Breast epithelium (tissue), 4 donors: ENCODE measurements at regions not wholly inside any gene's neighbourhood (a gene's known extent, or its start where the extent isn't known, plus 50 kb on each side); places are given as distances from the start of the nearest gene placed in this dataset.

Experiments
- DNase-seq, 2 donors: peaks; one replicate each; pipeline ENCODE4 v3.0.0-alpha.2; 2019; ENCODE audit warnings: low spot score in 2 of 2
- H3K27ac ChIP-seq, 2 donors: fragments of 200-600 bp; sonication (generic) in 1 of 2; one replicate each; pipeline ENCODE4 v1.5.1; 2016 to 2019; ENCODE audit warnings: mild to moderate bottlenecking in 1 of 2
- H3K27me3 ChIP-seq, 2 donors: fragments of 200-600 bp; sonication (generic) in 1 of 2; one replicate each; pipeline versions ENCODE4 v1.5.1 to v1.6.0; 2017 to 2019; ENCODE audit warnings: control low read depth in 1 of 2, mild to moderate bottlenecking in 1 of 2
- H3K36me3 ChIP-seq: fragments of 200-600 bp; one replicate; pipeline ENCODE4 v1.5.1; 2019
- H3K4me1 ChIP-seq, 2 donors: fragments of 200-600 bp; sonication (generic); one replicate each; pipeline ENCODE4 v1.5.1; 2016 to 2019; ENCODE audit warnings: control low read depth in 1 of 2
- H3K4me3 ChIP-seq, 3 donors: fragments of 200-600 bp; sonication (generic); 1 replicate in 2 of 3; 2 replicates in 1 of 3; pipeline ENCODE4 v1.5.1; 2016 to 2019; ENCODE audit warnings: mild to moderate bottlenecking in 3 of 3, moderate library complexity in 2 of 3
- H3K9me3 ChIP-seq, 2 donors: fragments of 200-600 bp; sonication (generic) in 1 of 2; one replicate each; pipeline ENCODE4 v1.5.1; 2016 to 2019; ENCODE audit warnings: control low read depth in 1 of 2
- POLR2A ChIP-seq: fragments of 450-650 bp; IDR thresholded peaks from one replicate; pipeline ENCODE4 v1.6.1; 2016; ENCODE audit warnings: antibody characterized with exemption, mild to moderate bottlenecking, moderate library complexity
- POLR2AphosphoS5 ChIP-seq, 3 donors: sonication (generic); formaldehyde crosslinking; IDR thresholded peaks; one replicate each; pipeline ENCODE4 v1.6.1; 2017; ENCODE audit warnings: antibody characterized with exemption in 3 of 3
- intact Hi-C: fragments of 100-400 bp; cut with DNase I; formaldehyde crosslinking; loops from one replicate; pipeline ENCODE4 v1.15.1; 2023; ENCODE audit warnings: low total_unique reads
- TF ChIP-seq, protein P1 (sequence below), 3 donors: fragments of 450-650 bp; IDR thresholded peaks; one replicate each; pipeline ENCODE4 v1.5.1; 2016 to 2017; ENCODE audit warnings: antibody characterized with exemption in 3 of 3, mild to moderate bottlenecking in 3 of 3, moderate library complexity in 3 of 3

DNA sequence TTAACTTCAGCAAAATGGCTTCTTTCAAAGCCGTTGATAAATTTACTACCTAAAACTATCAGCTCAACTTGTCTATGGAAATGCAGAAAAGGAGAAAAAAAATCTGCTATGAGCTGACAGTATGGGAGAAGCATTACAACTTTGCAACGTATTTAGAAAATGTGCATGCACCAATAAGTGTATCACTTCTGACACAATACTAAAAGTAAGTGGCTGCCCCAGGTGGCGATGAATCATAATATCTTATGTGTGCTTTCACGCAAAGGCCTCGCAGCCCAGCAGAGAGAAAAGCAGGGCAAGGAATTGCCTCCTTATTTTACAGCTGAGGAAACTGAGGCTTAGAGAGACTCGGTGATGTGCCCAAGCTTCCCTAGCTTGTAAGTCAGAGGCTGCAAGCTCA lies 101.8 kb downstream of the SALL1 start:
- Histone ChIP-seq H3K4me1 (no peaks in the 10 kb centered on the region), H3K36me3 (no peaks in the 10 kb centered on the region), H3K9me3 (no peaks in the 10 kb centered on the region), H3K27ac (no peak overlapping the region), H3K4me3 (no peak overlapping the region), H3K27me3 (peaks cover 0 to under 1% of the 10 kb centered on the region in 2 donors)
- no peak for TF ChIP-seq POLR2A
- no peak for TF ChIP-seq POLR2AphosphoS5 (IDR thresholded peaks at IDR 0.05)
- TF ChIP-seq, protein P1, sequence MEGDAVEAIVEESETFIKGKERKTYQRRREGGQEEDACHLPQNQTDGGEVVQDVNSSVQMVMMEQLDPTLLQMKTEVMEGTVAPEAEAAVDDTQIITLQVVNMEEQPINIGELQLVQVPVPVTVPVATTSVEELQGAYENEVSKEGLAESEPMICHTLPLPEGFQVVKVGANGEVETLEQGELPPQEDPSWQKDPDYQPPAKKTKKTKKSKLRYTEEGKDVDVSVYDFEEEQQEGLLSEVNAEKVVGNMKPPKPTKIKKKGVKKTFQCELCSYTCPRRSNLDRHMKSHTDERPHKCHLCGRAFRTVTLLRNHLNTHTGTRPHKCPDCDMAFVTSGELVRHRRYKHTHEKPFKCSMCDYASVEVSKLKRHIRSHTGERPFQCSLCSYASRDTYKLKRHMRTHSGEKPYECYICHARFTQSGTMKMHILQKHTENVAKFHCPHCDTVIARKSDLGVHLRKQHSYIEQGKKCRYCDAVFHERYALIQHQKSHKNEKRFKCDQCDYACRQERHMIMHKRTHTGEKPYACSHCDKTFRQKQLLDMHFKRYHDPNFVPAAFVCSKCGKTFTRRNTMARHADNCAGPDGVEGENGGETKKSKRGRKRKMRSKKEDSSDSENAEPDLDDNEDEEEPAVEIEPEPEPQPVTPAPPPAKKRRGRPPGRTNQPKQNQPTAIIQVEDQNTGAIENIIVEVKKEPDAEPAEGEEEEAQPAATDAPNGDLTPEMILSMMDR (IDR thresholded peaks at IDR 0.05) = no peak
- intact Hi-C loops = no loop called here
- DNase-seq = no peak

DNA sequence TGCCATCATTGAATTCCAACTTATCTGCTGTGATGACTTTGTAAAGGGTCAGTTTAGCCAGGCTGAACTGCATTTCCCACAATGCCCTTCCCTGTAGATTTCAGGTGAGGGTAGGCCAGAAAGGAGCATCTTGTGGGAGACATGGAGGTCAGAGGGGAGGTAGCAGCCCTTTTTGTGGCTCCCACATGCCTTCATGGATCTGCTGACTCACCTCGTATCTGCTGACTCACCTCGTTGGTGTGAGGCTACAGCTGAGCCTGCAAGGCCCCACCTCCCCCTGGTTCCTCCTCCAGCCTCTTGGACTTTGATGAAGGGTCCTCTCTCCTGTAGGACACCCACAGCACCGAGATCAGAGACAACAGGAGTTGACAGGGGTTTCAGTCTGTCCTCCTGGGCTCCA lies 102.5 kb downstream of the SALL1 start:
- Histone ChIP-seq H3K27ac (no peak overlapping the region), H3K27me3 (no peaks in the 10 kb centered on the region), H3K4me1 (no peaks in the 10 kb centered on the region), H3K9me3 (no peaks in the 10 kb centered on the region), H3K36me3 (no peaks in the 10 kb centered on the region), H3K4me3 (no peak overlapping the region)
- intact Hi-C loops = no loop called here
- DNase-seq = no peak
- TF ChIP-seq POLR2AphosphoS5 (IDR thresholded peaks at IDR 0.05) (no peak), POLR2A (no peak)
- TF ChIP-seq, protein P1 (IDR thresholded peaks at IDR 0.05) = no peak

DNA sequence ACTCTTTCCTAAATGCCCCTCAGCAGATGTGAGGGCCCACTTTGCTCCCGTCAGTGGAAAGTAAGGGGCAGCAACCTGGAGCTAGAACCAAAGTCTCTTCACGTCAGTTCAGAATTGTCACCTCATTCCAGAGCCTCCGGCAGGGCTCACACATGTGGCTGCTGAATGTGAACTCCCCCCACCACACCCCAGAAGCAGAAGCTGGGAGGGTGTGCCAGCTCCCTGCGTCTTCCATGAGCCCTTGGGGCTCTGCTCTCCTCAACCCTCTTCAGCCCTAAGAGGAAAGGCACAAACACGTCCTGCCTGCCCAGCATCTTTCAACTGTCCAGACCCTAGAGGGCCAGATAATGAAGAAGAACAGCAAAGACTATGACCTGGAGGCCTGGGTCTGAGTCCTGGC lies 105.3 kb downstream of the SALL1 start:
- H3K27me3 ChIP-seq = no peaks in the 10 kb centered on the region
- H3K4me3 ChIP-seq = no peak overlapping the region
- H3K27ac ChIP-seq = no peak overlapping the region
- no peaks in the 10 kb centered on the region for H3K36me3 ChIP-seq
- no peak for DNase-seq
- H3K9me3 ChIP-seq = no peaks in the 10 kb centered on the region
- intact Hi-C loops = no loop called here
- TF ChIP-seq POLR2AphosphoS5 (IDR thresholded peaks at IDR 0.05) = no peak
- TF ChIP-seq POLR2A = no peak
- TF ChIP-seq, protein P1 (IDR thresholded peaks at IDR 0.05) = no peak
- no peaks in the 10 kb centered on the region for H3K4me1 ChIP-seq

DNA sequence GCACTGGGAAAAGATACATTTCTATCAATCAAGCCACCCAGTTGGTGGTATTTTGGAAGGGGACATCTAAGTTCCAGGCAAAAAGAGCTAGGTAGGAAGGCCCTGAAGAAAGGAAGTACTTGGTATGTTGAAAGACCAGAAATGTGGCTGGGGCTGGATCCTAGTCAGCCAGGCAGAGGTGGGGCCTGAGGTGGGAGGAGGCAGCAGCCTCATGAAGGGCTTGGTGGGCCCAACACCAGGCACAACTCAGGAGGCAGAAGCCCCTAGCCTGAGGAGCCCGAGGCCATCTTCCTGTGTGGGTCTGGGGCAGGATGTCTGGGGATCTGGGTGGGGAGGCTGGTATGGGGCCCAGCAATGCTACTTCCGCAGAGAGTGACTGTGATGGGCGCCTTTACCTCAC lies 105.9 kb downstream of the SALL1 start:
- no peaks in the 10 kb centered on the region for H3K27me3 ChIP-seq
- H3K4me3 ChIP-seq = no peak overlapping the region
- no peaks in the 10 kb centered on the region for H3K36me3 ChIP-seq
- no peak overlapping the region for H3K27ac ChIP-seq
- no peak for TF ChIP-seq POLR2A
- no peak for TF ChIP-seq POLR2AphosphoS5 (IDR thresholded peaks at IDR 0.05)
- TF ChIP-seq, protein P1 (IDR thresholded peaks at IDR 0.05) = no peak
- no peaks in the 10 kb centered on the region for H3K9me3 ChIP-seq
- intact Hi-C loops = no loop called here
- no peaks in the 10 kb centered on the region for H3K4me1 ChIP-seq
- DNase-seq = no peak

DNA sequence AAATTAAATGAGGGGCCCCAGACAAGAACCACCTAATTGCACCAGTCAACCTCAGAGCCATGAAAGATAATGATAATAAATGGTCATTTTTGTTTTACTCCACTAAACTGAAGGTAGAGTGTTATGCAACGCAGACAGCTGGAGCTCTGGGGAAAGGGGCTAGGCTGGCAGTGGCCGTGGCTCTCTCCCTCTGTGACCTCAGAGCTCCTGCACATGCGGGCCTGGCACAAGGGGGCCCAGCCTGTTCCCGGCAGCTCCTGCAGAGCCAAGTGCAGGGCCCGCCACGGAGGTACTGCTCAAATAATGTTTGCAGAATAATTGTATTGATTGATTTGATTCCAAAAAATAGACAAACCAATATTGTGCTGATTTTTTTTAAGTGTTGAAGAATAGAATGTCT lies 109.5 kb downstream of the SALL1 start:
- intact Hi-C loops = no loop called here
- Histone ChIP-seq H3K27ac (no peak overlapping the region), H3K36me3 (no peaks in the 10 kb centered on the region), H3K4me3 (no peak overlapping the region), H3K4me1 (no peaks in the 10 kb centered on the region), H3K27me3 (peaks cover 0 to 5% of the 10 kb centered on the region in 2 donors), H3K9me3 (no peaks in the 10 kb centered on the region)
- TF ChIP-seq, protein P1 (IDR thresholded peaks at IDR 0.05) = no peak
- TF ChIP-seq POLR2AphosphoS5 (IDR thresholded peaks at IDR 0.05) (no peak), POLR2A (no peak)
- DNase-seq = no peak
